WTC11 (cell line): ENCODE measurements at regions not wholly inside any gene's neighbourhood (a gene's known extent, or its start where the extent isn't known, plus 50 kb on each side); places are given as distances from the start of the nearest gene placed in this dataset.

Experiments
- ATAC-seq: fragments of 200-7000 bp; cut with Tn5 transposase; 2 replicates; pipeline ENCODE4 v1.10.0; 2021; ENCODE audit warnings: mild to moderate bottlenecking, moderate library complexity
- CTCF ChIA-PET: fragments of 300-600 bp; sonication (Branson Sonifier 250); formaldehyde crosslinking; loops from one replicate; lab custom pipeline; 2021; ENCODE audit warnings: antibody characterized with exemption; lab: Charles Lee
- POLR2A ChIA-PET: fragments of 350-600 bp; sonication (Branson Sonifier 250); formaldehyde crosslinking; loops from one replicate; lab custom pipeline; 2021; ENCODE audit warnings: antibody characterized with exemption; lab: Charles Lee
- DNase-seq: peaks from one replicate; pipeline ENCODE4 v3.0.0; 2021; ENCODE audit warnings: low spot score
- H3K27ac Mint-ChIP-seq: 2 replicates; pipeline ENCODE4 v1.8.0; 2021; ENCODE audit warnings: mixed read lengths
- H3K27me3 Mint-ChIP-seq: 2 replicates; pipeline ENCODE4 v1.8.0; 2021; ENCODE audit warnings: low read depth, mild to moderate bottlenecking, moderate library complexity, mixed read lengths
- H3K36me3 Mint-ChIP-seq: 2 replicates; pipeline ENCODE4 v1.8.0; 2021; ENCODE audit warnings: mixed read lengths
- H3K4me1 Mint-ChIP-seq: 2 replicates; pipeline ENCODE4 v1.8.0; 2022; ENCODE audit warnings: mixed read lengths
- H3K4me3 Mint-ChIP-seq: 2 replicates; pipeline ENCODE4 v1.8.0; 2021; ENCODE audit warnings: mild to moderate bottlenecking, moderate library complexity, mixed read lengths
- H3K9me3 Mint-ChIP-seq: 2 replicates; pipeline ENCODE4 v1.8.0; 2021; ENCODE audit warnings: mixed read lengths
- ATF2 ChIP-seq: sonication (generic); formaldehyde crosslinking; IDR thresholded peaks from 2 replicates; pipeline ENCODE4 v1.8.1; 2022; ENCODE audit warnings: low read depth, missing genetic modification reagents, borderline replicate concordance
- CDX4 ChIP-seq: fragments of 250-450 bp; sonication (Bioruptor Pico); IDR thresholded peaks from 2 replicates; pipeline ENCODE4 v1.9.0; 2021; ENCODE audit warnings: moderate library complexity, mild to moderate bottlenecking, inconsistent platforms, borderline replicate concordance
- CREB1 ChIP-seq: sonication (generic); formaldehyde crosslinking; IDR thresholded peaks from 2 replicates; pipeline ENCODE4 v1.8.0; 2023; ENCODE audit warnings: mild to moderate bottlenecking, missing genetic modification reagents
- E2F4 ChIP-seq: sonication (generic); formaldehyde crosslinking; IDR thresholded peaks from 2 replicates; pipeline ENCODE4 v1.8.1; 2022; ENCODE audit warnings: low read depth, mild to moderate bottlenecking, moderate library complexity, missing genetic modification reagents, borderline replicate concordance
- ERG ChIP-seq: fragments of 250-450 bp; sonication (Bioruptor Pico); IDR thresholded peaks from 2 replicates; pipeline ENCODE4 v1.8.0; 2021; ENCODE audit warnings: mild to moderate bottlenecking
- ESRRA ChIP-seq: sonication (generic); formaldehyde crosslinking; IDR thresholded peaks from 2 replicates; pipeline ENCODE4 v1.8.1; 2022; ENCODE audit warnings: mild to moderate bottlenecking, missing genetic modification reagents, borderline replicate concordance
- ETV6 ChIP-seq: sonication (generic); formaldehyde crosslinking; IDR thresholded peaks from 2 replicates; pipeline ENCODE4 v1.8.1; 2022; ENCODE audit warnings: mild to moderate bottlenecking, missing genetic modification reagents
- FOXK1 ChIP-seq: sonication (generic); formaldehyde crosslinking; IDR thresholded peaks from 2 replicates; pipeline ENCODE4 v1.8.0; 2022; ENCODE audit warnings: mild to moderate bottlenecking, moderate library complexity, missing genetic modification reagents
- GABPB1 ChIP-seq: sonication (generic); formaldehyde crosslinking; IDR thresholded peaks from 2 replicates; pipeline ENCODE4 v1.8.1; 2023; ENCODE audit warnings: mild to moderate bottlenecking, missing genetic modification reagents
- HMGXB4 ChIP-seq: sonication (generic); formaldehyde crosslinking; IDR thresholded peaks from 2 replicates; pipeline ENCODE4 v1.8.1; 2023; ENCODE audit warnings: mild to moderate bottlenecking, moderate library complexity, missing genetic modification reagents
- JUN ChIP-seq: sonication (generic); formaldehyde crosslinking; IDR thresholded peaks from 2 replicates; pipeline ENCODE4 v1.8.0; 2023; ENCODE audit warnings: mild to moderate bottlenecking, missing genetic modification reagents
- NFATC4 ChIP-seq: fragments of 250-450 bp; sonication (Bioruptor Pico); IDR thresholded peaks from 2 replicates; pipeline ENCODE4 v1.9.0; 2021; ENCODE audit warnings: mild to moderate bottlenecking
- NFE2L1 ChIP-seq: sonication (generic); formaldehyde crosslinking; IDR thresholded peaks from 2 replicates; pipeline ENCODE4 v1.8.1; 2023; ENCODE audit warnings: missing genetic modification reagents
- NR3C1 ChIP-seq: sonication (generic); formaldehyde crosslinking; conservative IDR thresholded peaks from 2 replicates; pipeline ENCODE4 v1.8.1; 2023; ENCODE audit warnings: low read depth, mild to moderate bottlenecking, missing genetic modification reagents
- PREB ChIP-seq: sonication (generic); formaldehyde crosslinking; IDR thresholded peaks from 2 replicates; pipeline ENCODE4 v1.8.1; 2022; ENCODE audit warnings: mild to moderate bottlenecking, missing genetic modification reagents, moderate library complexity, borderline replicate concordance
- RORB ChIP-seq: fragments of 250-450 bp; sonication (Bioruptor Pico); IDR thresholded peaks from 2 replicates; pipeline ENCODE4 v1.9.0; 2021; ENCODE audit warnings: mild to moderate bottlenecking
- SP1 ChIP-seq: sonication (generic); formaldehyde crosslinking; conservative IDR thresholded peaks from 2 replicates; pipeline ENCODE4 v1.8.1; 2022; ENCODE audit warnings: missing genetic modification reagents
- TCF7 ChIP-seq: sonication (generic); formaldehyde crosslinking; IDR thresholded peaks from 2 replicates; pipeline ENCODE4 v1.8.0; 2022; ENCODE audit warnings: mild to moderate bottlenecking, low read depth, missing genetic modification reagents, moderate library complexity
- TP53 ChIP-seq: sonication (generic); formaldehyde crosslinking; IDR thresholded peaks from 2 replicates; pipeline ENCODE4 v1.8.1; 2023; ENCODE audit warnings: mild to moderate bottlenecking, missing genetic modification reagents
- ZNF138 ChIP-seq: sonication (generic); formaldehyde crosslinking; conservative IDR thresholded peaks from 2 replicates; pipeline ENCODE4 v1.8.1; 2022; ENCODE audit warnings: mild to moderate bottlenecking, moderate library complexity, missing genetic modification reagents
- ZNF671 ChIP-seq: fragments of 250-450 bp; sonication (Bioruptor Pico); IDR thresholded peaks from 2 replicates; pipeline ENCODE4 v1.8.0; 2021; ENCODE audit warnings: mild to moderate bottlenecking
- TF ChIP-seq, protein P1 (sequence below): fragments of 250-450 bp; sonication (Bioruptor Pico); IDR thresholded peaks from 2 replicates; pipeline ENCODE4 v1.9.0; 2021; ENCODE audit warnings: mild to moderate bottlenecking
- TF ChIP-seq, protein P2 (sequence below): sonication (generic); formaldehyde crosslinking; conservative IDR thresholded peaks from 2 replicates; pipeline ENCODE4 v1.8.1; 2023; ENCODE audit warnings: mild to moderate bottlenecking, low read depth, missing genetic modification reagents, moderate library complexity

DNA sequence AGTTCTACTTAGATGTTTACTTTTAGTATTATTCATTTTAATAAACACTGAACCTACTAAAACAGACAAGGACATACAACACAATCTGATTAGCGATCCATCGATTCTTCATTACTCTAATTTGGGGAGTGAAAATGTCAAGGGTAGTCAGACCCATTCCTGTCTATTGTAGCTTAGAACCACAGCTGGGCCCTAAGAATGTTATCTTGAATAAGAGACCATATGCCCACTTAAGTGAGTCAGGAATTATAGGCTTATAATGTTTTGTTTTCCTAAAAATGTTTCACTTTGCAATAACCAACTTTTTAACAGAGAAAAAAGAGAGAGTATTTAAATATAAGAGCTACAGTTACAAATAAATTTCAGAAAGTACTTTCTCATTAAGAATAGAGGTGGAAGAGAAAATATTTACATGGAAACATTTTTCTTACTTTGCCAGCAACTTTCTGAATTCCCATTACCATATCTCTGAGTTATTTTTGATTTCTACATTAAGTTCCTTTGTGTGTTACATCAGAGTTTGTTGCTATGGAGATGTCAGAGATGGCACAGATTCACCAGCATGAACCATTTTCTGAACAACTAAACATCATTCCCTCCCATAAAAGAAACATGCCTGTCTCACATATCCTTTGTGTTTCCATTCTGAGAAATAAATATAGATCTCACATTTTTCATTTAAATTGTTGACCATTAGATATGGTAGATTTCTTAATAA is 75.4 kb upstream of the SLC13A1 start (continued):
- no peak for TF ChIP-seq ATF2 (CRISPR knock-in tag)
- TF ChIP-seq TP53, result no peak
- TF ChIP-seq, all 79 proteins: peak for 0

DNA sequence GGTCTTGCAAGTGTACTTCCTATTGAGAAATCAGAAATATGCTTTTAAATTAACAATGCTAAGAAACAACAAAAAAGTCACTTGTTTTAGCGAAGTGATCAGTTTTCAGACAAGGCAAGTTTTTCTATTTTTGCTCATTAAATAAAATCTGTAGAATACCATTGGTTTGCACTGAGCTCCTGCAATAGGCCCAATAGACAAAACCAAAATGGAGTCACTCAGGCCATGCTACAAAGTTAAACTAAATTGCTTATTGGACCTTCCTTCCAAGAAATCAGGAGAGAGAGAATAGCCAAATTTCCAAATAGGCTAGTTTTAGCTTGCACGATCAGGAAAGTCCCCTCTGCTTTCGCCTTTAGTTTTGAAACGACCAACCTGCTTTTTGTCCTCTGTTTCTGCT is 73.4 kb upstream of the SLC13A1 start:
- TF ChIP-seq RORB (CRISPR knock-in tag) (no peak), NFE2L1 (CRISPR knock-in tag) (no peak), CDX4 (no peak), NFATC4 (CRISPR knock-in tag) (no peak)
- TF ChIP-seq, protein P1, sequence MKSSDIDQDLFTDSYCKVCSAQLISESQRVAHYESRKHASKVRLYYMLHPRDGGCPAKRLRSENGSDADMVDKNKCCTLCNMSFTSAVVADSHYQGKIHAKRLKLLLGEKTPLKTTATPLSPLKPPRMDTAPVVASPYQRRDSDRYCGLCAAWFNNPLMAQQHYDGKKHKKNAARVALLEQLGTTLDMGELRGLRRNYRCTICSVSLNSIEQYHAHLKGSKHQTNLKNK (CRISPR knock-in tag), result no peak
- CTCF ChIA-PET, result no interaction called here
- no peaks in the 10 kb centered on the region; the same call in 1 of the 2 replicates for H3K9me3 Mint-ChIP-seq

DNA sequence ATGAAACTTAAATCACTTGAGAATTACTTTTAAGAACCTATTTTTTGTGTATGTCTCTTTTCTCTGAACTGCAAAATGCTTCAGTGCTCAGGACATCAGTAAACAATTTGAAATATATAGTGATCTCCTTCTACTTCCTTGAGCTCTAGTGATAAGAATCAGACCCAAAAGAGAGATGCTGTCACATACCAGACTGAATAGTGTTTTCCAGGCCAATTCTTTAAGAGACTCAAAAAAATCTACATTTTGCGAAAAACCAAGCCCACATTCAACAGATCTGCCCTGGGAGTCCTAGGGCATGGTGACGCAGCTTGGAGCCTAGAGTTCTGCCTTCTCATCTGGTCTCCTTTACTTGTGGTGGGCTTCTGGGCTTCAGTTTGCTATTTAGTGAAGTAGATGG is 72.1 kb upstream of the SLC13A1 start:
- peaks cover 4% of the 10 kb centered on the region; the same call in 1 of the 2 replicates for H3K4me1 Mint-ChIP-seq
- H3K36me3 Mint-ChIP-seq, result no peaks in the 10 kb centered on the region
- H3K27ac Mint-ChIP-seq, result no peak overlapping the region
- DNase-seq, result no peak
- ChIA-PET POLR2A (no interaction called here), CTCF (no interaction called here)
- no peak overlapping the region for H3K4me3 Mint-ChIP-seq
- H3K9me3 Mint-ChIP-seq, result no peaks in the 10 kb centered on the region
- no peak for ATAC-seq
- H3K27me3 Mint-ChIP-seq, result no peaks in the 10 kb centered on the region
- TF ChIP-seq ZNF138 (CRISPR knock-in tag), result no peak
- TF ChIP-seq HMGXB4 (CRISPR knock-in tag), result no peak
- TF ChIP-seq FOXK1 (CRISPR knock-in tag), result no peak
- TF ChIP-seq ERG (CRISPR knock-in tag), result no peak
- no peak for TF ChIP-seq TCF7 (CRISPR knock-in tag)
- no peak for TF ChIP-seq ETV6 (CRISPR knock-in tag)
- no peak for TF ChIP-seq PREB
- no peak for TF ChIP-seq E2F4 (CRISPR knock-in tag)
- no peak for TF ChIP-seq ZNF671 (CRISPR knock-in tag)
- no peak for TF ChIP-seq SP1
- TF ChIP-seq JUN (CRISPR knock-in tag), result no peak
- no peak for TF ChIP-seq ESRRA (CRISPR knock-in tag)
- TF ChIP-seq NR3C1 (CRISPR knock-in tag), result no peak
- TF ChIP-seq, protein P2, sequence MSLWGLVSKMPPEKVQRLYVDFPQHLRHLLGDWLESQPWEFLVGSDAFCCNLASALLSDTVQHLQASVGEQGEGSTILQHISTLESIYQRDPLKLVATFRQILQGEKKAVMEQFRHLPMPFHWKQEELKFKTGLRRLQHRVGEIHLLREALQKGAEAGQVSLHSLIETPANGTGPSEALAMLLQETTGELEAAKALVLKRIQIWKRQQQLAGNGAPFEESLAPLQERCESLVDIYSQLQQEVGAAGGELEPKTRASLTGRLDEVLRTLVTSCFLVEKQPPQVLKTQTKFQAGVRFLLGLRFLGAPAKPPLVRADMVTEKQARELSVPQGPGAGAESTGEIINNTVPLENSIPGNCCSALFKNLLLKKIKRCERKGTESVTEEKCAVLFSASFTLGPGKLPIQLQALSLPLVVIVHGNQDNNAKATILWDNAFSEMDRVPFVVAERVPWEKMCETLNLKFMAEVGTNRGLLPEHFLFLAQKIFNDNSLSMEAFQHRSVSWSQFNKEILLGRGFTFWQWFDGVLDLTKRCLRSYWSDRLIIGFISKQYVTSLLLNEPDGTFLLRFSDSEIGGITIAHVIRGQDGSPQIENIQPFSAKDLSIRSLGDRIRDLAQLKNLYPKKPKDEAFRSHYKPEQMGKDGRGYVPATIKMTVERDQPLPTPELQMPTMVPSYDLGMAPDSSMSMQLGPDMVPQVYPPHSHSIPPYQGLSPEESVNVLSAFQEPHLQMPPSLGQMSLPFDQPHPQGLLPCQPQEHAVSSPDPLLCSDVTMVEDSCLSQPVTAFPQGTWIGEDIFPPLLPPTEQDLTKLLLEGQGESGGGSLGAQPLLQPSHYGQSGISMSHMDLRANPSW, result no peak
- no peak for TF ChIP-seq GABPB1 (CRISPR knock-in tag)
- no peak for TF ChIP-seq CREB1

More for the DNA sequence above, 73.4 kb upstream of the SLC13A1 start:
- no peak for ATAC-seq
- no peaks in the 10 kb centered on the region for H3K36me3 Mint-ChIP-seq
- POLR2A ChIA-PET, result no interaction called here
- H3K27ac Mint-ChIP-seq, result no peak overlapping the region
- H3K4me3 Mint-ChIP-seq, result no peak overlapping the region
- H3K4me1 Mint-ChIP-seq, result peaks cover 4% of the 10 kb centered on the region; the same call in 1 of the 2 replicates
- DNase-seq, result no peak
- no peaks in the 10 kb centered on the region for H3K27me3 Mint-ChIP-seq
